Stomach smooth muscle (tissue), 2 donors: ENCODE measurements at regions not wholly inside any gene's neighbourhood (a gene's known extent, or its start where the extent isn't known, plus 50 kb on each side); places are given as distances from the start of the nearest gene placed in this dataset.

ENCODE experiments used
- H3K27ac ChIP-seq: one replicate; pipeline ENCODE4 v1.7.0; 2013; ENCODE audit warnings: mild to moderate bottlenecking, low read length, inconsistent platforms
- H3K27me3 ChIP-seq, 2 donors: one replicate each; pipeline ENCODE4 v1.7.0; 2013; ENCODE audit warnings: low read length in 2 of 2; ENCODE audit not compliant: insufficient read depth in 2 of 2, control insufficient read depth in 1 of 2
- H3K36me3 ChIP-seq, 2 donors: one replicate each; pipeline ENCODE4 v1.7.0; 2013; ENCODE audit warnings: low read length in 2 of 2; ENCODE audit not compliant: control insufficient read depth in 2 of 2, insufficient read depth in 2 of 2
- H3K4me1 ChIP-seq: one replicate; pipeline ENCODE4 v1.7.0; 2013; ENCODE audit warnings: low read length; ENCODE audit not compliant: control insufficient read depth, insufficient read depth
- H3K4me3 ChIP-seq, 2 donors: one replicate each; pipeline ENCODE4 v1.7.0; 2013; ENCODE audit warnings: low read length in 2 of 2
- H3K9ac ChIP-seq, 2 donors: one replicate each; pipeline ENCODE4 v1.7.0; 2013; ENCODE audit warnings: low read length in 2 of 2, mild to moderate bottlenecking in 1 of 2
- H3K9me3 ChIP-seq, 2 donors: one replicate each; pipeline ENCODE4 v1.7.0; 2013; ENCODE audit warnings: low read length in 2 of 2; ENCODE audit not compliant: control insufficient read depth in 2 of 2
- donor health status: healthy.
- donor health status: Pancreatic carcinoma.

GRCh38 chr20:63128367-63128766 is 87.6 kb downstream of the YTHDF1 start:
- no peaks in the 10 kb centered on the region for H3K9me3 ChIP-seq
- no peak overlapping the region for H3K9ac ChIP-seq
- H3K27me3 ChIP-seq: peaks cover 29 to 45% of the 10 kb centered on the region in 2 donors
- H3K4me1 ChIP-seq: no peaks in the 10 kb centered on the region
- no peak overlapping the region for H3K27ac ChIP-seq
- H3K4me3 ChIP-seq: no peak overlapping the region
- no peaks in the 10 kb centered on the region for H3K36me3 ChIP-seq

- no peak overlapping the region for H3K27ac ChIP-seq
- no peak overlapping the region for H3K4me3 ChIP-seq
- no peaks in the 10 kb centered on the region for H3K4me1 ChIP-seq
- H3K9me3 ChIP-seq: no peaks in the 10 kb centered on the region
- no peaks in the 10 kb centered on the region for H3K36me3 ChIP-seq
- peaks cover 29 to 44% of the 10 kb centered on the region in 2 donors for H3K27me3 ChIP-seq
- H3K9ac ChIP-seq: no peak overlapping the region
Measured at GRCh38 chr20:63127700-63128364, 88.1 kb downstream of the YTHDF1 start.

GRCh38 chr20:63126876-63127699 is 88.8 kb downstream of the YTHDF1 start:
- Histone ChIP-seq H3K36me3 (no peaks in the 10 kb centered on the region), H3K27me3 (peaks cover 31 to 37% of the 10 kb centered on the region in 2 donors), H3K27ac (no peak overlapping the region), H3K9me3 (no peaks in the 10 kb centered on the region), H3K9ac (no peak overlapping the region), H3K4me3 (no peak overlapping the region), H3K4me1 (no peaks in the 10 kb centered on the region)

- no peak overlapping the region for H3K27ac ChIP-seq
- H3K4me1 ChIP-seq: no peaks in the 10 kb centered on the region
- no peaks in the 10 kb centered on the region for H3K36me3 ChIP-seq
- no peak overlapping the region for H3K4me3 ChIP-seq
- H3K9me3 ChIP-seq: no peaks in the 10 kb centered on the region
- peaks cover 30 to 34% of the 10 kb centered on the region in 2 donors for H3K27me3 ChIP-seq
- H3K9ac ChIP-seq: no peak overlapping the region
Measured at GRCh38 chr20:63125838-63126601, 89.9 kb downstream of the YTHDF1 start.

GRCh38 chr20:63125581-63125837 is 90.4 kb downstream of the YTHDF1 start:
- Histone ChIP-seq H3K27me3 (peaks cover 26 to 31% of the 10 kb centered on the region in 2 donors), H3K4me1 (no peaks in the 10 kb centered on the region), H3K36me3 (no peaks in the 10 kb centered on the region), H3K9me3 (no peaks in the 10 kb centered on the region), H3K27ac (no peak overlapping the region), H3K4me3 (no peak overlapping the region), H3K9ac (no peak overlapping the region)

- Histone ChIP-seq H3K36me3 (no peaks in the 10 kb centered on the region), H3K4me3 (no peak overlapping the region), H3K9ac (no peak overlapping the region), H3K9me3 (no peaks in the 10 kb centered on the region), H3K27me3 (peaks cover 26 to 30% of the 10 kb centered on the region in 2 donors), H3K27ac (no peak overlapping the region), H3K4me1 (no peaks in the 10 kb centered on the region)
Measured at GRCh38 chr20:63124782-63125580, 91.0 kb downstream of the YTHDF1 start.

GRCh38 chr20:63124092-63124781 is 91.7 kb downstream of the YTHDF1 start:
- Histone ChIP-seq H3K9me3 (no peaks in the 10 kb centered on the region), H3K4me3 (no peak overlapping the region), H3K36me3 (no peaks in the 10 kb centered on the region), H3K9ac (no peak overlapping the region), H3K27ac (no peak overlapping the region), H3K4me1 (no peaks in the 10 kb centered on the region), H3K27me3 (peaks cover 18 to 28% of the 10 kb centered on the region in 2 donors)

GRCh38 chr20:63123331-63123741 is 92.6 kb downstream of the YTHDF1 start:
- Histone ChIP-seq H3K9ac (no peak overlapping the region), H3K9me3 (no peaks in the 10 kb centered on the region), H3K36me3 (no peaks in the 10 kb centered on the region), H3K4me1 (no peaks in the 10 kb centered on the region), H3K27me3 (peaks cover 13 to 25% of the 10 kb centered on the region in 2 donors), H3K4me3 (no peak overlapping the region), H3K27ac (no peak overlapping the region)

- no peaks in the 10 kb centered on the region for H3K9me3 ChIP-seq
- no peak overlapping the region for H3K27ac ChIP-seq
- H3K27me3 ChIP-seq: peaks cover 12 to 20% of the 10 kb centered on the region in 2 donors
- no peaks in the 10 kb centered on the region for H3K36me3 ChIP-seq
- H3K4me1 ChIP-seq: no peaks in the 10 kb centered on the region
- H3K4me3 ChIP-seq: no peak overlapping the region
- H3K9ac ChIP-seq: no peak overlapping the region
Measured at GRCh38 chr20:63122626-63123025, 93.3 kb downstream of the YTHDF1 start.
